ENCODE measurements at regions not wholly inside any gene's neighbourhood (a gene's known extent, or its start where the extent isn't known, plus 50 kb on each side); places are given as distances from the start of the nearest gene placed in this dataset.

DNA sequence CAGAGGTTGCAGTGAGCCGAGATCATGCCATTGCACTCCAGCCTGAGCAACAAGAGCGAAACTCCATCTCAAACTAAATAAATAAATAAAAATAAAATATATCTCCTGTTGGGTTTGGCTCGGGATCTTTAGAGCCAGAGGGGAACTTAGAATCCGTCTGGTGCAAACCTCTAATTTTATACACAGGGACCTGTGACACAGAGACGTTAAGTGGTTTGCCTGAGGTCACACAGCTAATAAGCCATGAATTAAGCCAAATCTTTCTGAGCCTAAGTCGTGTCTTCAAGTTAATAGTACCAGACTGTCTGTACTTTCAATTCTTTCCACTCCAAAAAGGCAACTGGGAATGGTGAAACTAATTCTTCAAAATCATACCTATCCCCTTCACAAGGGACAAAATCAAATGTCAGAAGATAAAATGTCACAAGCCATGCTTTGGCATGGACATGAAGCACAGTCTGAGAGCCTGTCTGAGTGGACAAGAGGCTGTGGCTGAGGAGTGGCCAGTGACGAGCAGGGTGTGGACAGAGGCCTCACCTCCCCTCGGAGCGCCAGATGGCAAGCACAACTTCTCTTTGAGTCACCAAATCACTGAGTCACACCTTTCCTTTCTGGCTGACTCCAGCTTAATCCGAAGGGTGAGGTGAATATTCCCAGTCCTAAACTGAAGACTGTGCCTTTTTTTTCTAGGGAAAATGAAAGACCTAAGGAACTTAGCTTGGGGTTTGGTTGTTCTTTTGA lies 177.4 kb downstream of the TFAP2A start:
- DNase-seq = no peak
- TF ChIP-seq GATA1 (IDR thresholded peaks at IDR 0.05; ENCODE audit: low read depth, low read length) (no peak), POLR2A (IDR thresholded peaks at IDR 0.05; ENCODE audit: low read length) (no peak)

DNA sequence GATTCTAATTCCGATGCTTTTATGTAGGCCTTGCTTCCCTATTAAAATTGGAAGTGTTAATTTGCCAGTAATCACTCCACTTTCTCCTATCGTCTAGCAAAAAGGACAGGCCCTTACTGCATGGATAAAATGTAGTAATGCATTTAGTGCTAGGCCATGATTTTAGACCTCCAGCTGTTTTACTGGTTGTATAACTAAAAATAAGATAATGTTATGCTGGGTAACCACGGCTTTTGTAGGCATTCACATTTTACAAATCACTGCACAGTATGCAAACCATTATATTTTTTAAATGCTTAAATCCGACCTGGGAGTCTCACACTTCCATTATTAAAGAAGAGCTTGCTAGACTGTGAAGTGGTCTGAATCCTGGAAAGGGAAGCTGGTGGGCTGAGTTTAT lies 179.5 kb downstream of the TFAP2A start:
- DNase-seq = no peak
- TF ChIP-seq GATA1 (IDR thresholded peaks at IDR 0.05; ENCODE audit: low read depth, low read length) (no peak), POLR2A (IDR thresholded peaks at IDR 0.05; ENCODE audit: low read length) (no peak)

DNA sequence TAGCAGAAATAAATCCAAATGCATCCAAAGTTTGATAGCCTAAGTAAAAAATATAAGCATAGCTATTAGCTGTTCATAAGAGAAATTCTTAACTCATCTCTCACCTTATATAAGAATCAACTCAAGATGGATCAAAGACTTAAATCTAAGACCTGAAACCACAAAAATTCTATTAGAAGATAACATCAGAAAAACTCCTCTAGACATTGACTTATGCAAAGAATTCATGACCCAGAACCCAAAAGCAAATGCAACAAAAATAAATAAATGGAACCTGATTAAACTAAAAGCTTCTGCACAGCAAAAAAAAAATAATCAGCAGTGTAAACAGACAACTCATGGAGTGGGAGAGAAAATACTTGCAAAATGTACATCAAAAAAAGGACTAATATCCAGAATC lies 184.3 kb downstream of the TFAP2A start:
- TF ChIP-seq POLR2A (IDR thresholded peaks at IDR 0.05; ENCODE audit: low read length) = no peak
- TF ChIP-seq GATA1 (IDR thresholded peaks at IDR 0.05; ENCODE audit: low read depth, low read length) = no peak
- no peak for DNase-seq

GRCh38 chr6:10223841-10224240 lies 191.0 kb downstream of the TFAP2A start:
- DNase-seq = no peak
- no peak for TF ChIP-seq POLR2A (IDR thresholded peaks at IDR 0.05; ENCODE audit: low read length)
- no peak for TF ChIP-seq GATA1 (IDR thresholded peaks at IDR 0.05; ENCODE audit: low read depth, low read length)

GRCh38 chr6:10221178-10221577 lies 193.7 kb downstream of the TFAP2A start:
- no peak for DNase-seq
- TF ChIP-seq POLR2A (IDR thresholded peaks at IDR 0.05; ENCODE audit: low read length) (no peak), GATA1 (IDR thresholded peaks at IDR 0.05; ENCODE audit: low read depth, low read length) (no peak)

DNA sequence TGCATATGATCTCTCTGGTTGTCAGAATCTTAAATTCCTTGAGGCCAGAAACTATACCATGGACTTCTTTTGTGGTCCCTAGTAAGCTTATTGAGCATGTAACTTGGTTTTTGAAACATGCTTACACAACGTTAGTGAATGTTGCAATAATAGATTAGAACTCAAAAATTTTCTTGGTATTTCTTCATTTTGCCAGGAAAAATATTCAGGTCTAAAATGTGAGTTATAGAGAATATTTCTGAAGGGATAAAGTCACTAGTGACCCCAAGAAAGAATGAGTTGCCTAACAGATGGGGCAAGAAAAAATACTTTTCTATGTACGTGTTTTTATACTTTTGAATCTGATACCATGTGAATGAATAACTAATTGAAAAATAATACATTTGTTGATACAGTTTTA lies 195.4 kb downstream of the TFAP2A start:
- DNase-seq = no peak

DNA sequence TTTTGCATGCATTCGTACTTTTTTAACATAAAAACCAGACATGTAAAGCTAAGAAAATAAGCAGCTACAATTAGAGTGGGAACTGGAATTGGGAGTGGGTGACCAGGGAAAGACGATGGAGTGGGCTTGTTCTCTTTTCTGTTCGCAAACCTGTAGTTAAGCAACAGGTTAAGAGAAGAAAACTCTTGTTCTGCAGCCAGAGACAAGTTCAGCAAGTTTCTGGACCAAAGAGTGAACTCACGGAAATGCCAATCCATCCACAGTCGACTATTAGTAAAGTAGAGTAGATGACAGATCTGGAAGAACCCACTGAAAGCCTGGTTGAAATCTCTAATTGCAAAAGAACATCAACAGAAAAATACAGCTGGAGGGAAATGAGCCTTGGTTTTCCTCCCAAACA lies 197.8 kb downstream of the TFAP2A start:
- no peak for TF ChIP-seq GATA1 (IDR thresholded peaks at IDR 0.05; ENCODE audit: low read depth, low read length)
- TF ChIP-seq POLR2A (IDR thresholded peaks at IDR 0.05; ENCODE audit: low read length) = no peak
- no peak for DNase-seq

More for the DNA sequence above, 195.4 kb downstream of the TFAP2A start:
- TF ChIP-seq POLR2A (IDR thresholded peaks at IDR 0.05; ENCODE audit: low read length) (no peak), GATA1 (IDR thresholded peaks at IDR 0.05; ENCODE audit: low read depth, low read length) (no peak)

DNA sequence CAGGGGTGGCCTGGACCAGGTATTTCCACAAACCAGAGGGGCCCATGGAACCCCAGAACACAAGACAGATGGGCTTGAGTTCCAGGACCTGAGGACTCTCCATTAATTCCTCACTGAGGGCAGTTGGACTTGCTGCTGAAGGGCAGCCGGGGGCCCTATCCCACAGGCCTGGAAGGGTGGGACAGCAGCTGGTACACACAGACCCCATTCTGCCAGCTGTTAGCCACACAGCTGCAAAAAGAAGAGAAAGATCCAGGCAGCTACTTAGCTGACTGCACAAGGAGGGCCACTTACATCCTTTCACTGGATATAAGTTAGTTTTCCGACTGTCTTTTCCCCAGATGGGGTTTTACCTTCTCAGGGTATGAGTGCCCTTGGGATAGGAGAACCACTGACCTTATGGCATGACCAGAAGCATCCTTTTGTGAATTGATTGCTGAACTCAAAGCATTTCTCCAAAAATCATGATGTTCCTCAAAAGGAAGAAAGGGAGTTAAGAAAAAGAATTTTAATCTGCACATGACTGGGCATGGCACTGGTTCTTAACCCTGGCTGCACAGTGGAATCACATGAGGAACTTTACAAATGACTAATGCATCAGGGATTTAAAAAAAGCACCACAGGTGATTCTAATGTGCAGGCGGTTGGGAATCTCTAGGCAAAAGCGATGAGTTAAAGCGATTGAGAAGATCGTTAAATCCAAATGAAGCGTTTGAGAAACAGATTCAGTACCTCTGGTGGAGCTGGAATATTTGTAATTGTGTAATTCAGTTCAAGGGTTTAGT lies 199.4 kb downstream of the TFAP2A start:
- no peak for DNase-seq
- TF ChIP-seq GATA1 (IDR thresholded peaks at IDR 0.05; ENCODE audit: low read depth, low read length) = no peak
- no peak for TF ChIP-seq POLR2A (IDR thresholded peaks at IDR 0.05; ENCODE audit: low read length)

- no peak for TF ChIP-seq POLR2A (IDR thresholded peaks at IDR 0.05; ENCODE audit: low read length)
- no peak for TF ChIP-seq GATA1 (IDR thresholded peaks at IDR 0.05; ENCODE audit: low read depth, low read length)
Measured at GRCh38 chr6:10210052-10210451, 204.8 kb downstream of the TFAP2A start.

GRCh38 chr6:10205892-10206291 lies 209.0 kb downstream of the TFAP2A start:
- TF ChIP-seq GATA1 (IDR thresholded peaks at IDR 0.05; ENCODE audit: low read depth, low read length) = no peak
- no peak for TF ChIP-seq POLR2A (IDR thresholded peaks at IDR 0.05; ENCODE audit: low read length)
- no peak for DNase-seq

More at GRCh38 chr6:10210052-10210451, 204.8 kb downstream of the TFAP2A start:
- DNase-seq = no peak

DNA sequence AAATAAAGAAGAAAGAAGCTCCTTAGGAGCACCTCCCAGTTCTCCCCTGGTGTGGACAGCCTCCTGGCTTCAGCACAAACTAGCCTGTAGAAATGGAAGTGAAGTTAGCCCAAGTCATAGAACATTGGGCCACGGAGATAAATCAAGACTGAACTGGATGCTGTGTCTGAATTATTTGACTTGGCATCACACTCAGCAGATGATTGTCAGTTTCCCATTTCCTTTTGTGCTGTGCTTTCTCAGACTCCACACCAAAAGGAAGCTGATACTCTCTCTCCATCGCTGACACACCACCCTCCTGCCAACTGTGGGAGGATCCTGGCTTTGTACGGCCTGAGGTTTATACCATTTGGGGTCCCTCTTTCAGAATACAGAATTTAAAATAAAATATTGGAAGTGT lies 209.8 kb downstream of the TFAP2A start:
- no peak for DNase-seq
- TF ChIP-seq POLR2A (IDR thresholded peaks at IDR 0.05; ENCODE audit: low read length) (no peak), GATA1 (IDR thresholded peaks at IDR 0.05; ENCODE audit: low read depth, low read length) (no peak)

DNA sequence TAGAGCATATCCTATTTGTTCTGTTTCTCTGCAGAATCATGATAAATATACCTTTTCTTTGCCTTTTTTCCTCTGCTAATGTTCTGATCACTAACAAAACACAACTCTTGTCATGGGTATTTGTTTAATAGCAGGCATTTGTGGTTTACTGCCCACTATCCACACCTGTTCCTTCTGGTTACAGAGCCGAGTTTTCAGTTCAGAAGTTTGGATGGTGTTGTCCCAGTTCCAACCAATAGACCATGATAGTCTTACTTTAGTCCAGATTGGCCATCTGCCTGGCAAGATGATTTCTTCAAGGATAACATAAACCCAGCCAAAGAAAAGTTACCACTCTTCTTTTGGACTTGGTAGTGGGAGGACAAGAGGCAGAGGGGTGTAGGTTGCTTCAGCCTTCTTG lies 211.2 kb downstream of the TFAP2A start:
- DNase-seq = no peak
- TF ChIP-seq POLR2A (IDR thresholded peaks at IDR 0.05; ENCODE audit: low read length) (no peak), GATA1 (IDR thresholded peaks at IDR 0.05; ENCODE audit: low read depth, low read length) (no peak)

- TF ChIP-seq POLR2A (IDR thresholded peaks at IDR 0.05; ENCODE audit: low read length) = no peak
- no peak for TF ChIP-seq GATA1 (IDR thresholded peaks at IDR 0.05; ENCODE audit: low read depth, low read length)
- DNase-seq = no peak
Measured at GRCh38 chr6:10202581-10202980, 212.3 kb downstream of the TFAP2A start.

- no peak for DNase-seq
- no peak for TF ChIP-seq POLR2A (IDR thresholded peaks at IDR 0.05; ENCODE audit: low read length)
- no peak for TF ChIP-seq GATA1 (IDR thresholded peaks at IDR 0.05; ENCODE audit: low read depth, low read length)
Measured at GRCh38 chr6:10201606-10202510, 213.0 kb downstream of the TFAP2A start.
